ENCODE measurements at regions not wholly inside any gene's neighbourhood (a gene's known extent, or its start where the extent isn't known, plus 50 kb on each side); places are given as distances from the start of the nearest gene placed in this dataset.

GRCh38 chr6:2481307-2481706 is 235.9 kb upstream of the GMDS start:
- H3K27me3 ChIP-seq (ENCODE audit: insufficient read depth, low read length), result no peaks in the 10 kb centered on the region
- peaks cover 8% of the 10 kb centered on the region for H3K4me1 ChIP-seq (ENCODE audit: insufficient read depth, low read length)
- no peak overlapping the region for H3K4me3 ChIP-seq (ENCODE audit: low read length)
- no peaks in the 10 kb centered on the region for H3K9me3 ChIP-seq (ENCODE audit: low read depth, low read length)

GRCh38 chr6:2480267-2480966 is 235.0 kb upstream of the GMDS start:
- no peaks in the 10 kb centered on the region for H3K9me3 ChIP-seq (ENCODE audit: low read depth, low read length)
- no peaks in the 10 kb centered on the region for H3K27me3 ChIP-seq (ENCODE audit: insufficient read depth, low read length)
- H3K4me1 ChIP-seq (ENCODE audit: insufficient read depth, low read length), result peaks cover 8% of the 10 kb centered on the region
- no peak overlapping the region for H3K4me3 ChIP-seq (ENCODE audit: low read length)

GRCh38 chr6:2478200-2478599 is 232.8 kb upstream of the GMDS start:
- Histone ChIP-seq H3K27me3 (ENCODE audit: insufficient read depth, low read length) (no peaks in the 10 kb centered on the region), H3K4me3 (ENCODE audit: low read length) (no peak overlapping the region)

GRCh38 chr6:2477666-2478065 is 232.3 kb upstream of the GMDS start:
- H3K27me3 ChIP-seq (ENCODE audit: insufficient read depth, low read length), result no peaks in the 10 kb centered on the region
- H3K4me1 ChIP-seq (ENCODE audit: insufficient read depth, low read length), result peaks cover 8% of the 10 kb centered on the region
- no peaks in the 10 kb centered on the region for H3K9me3 ChIP-seq (ENCODE audit: low read depth, low read length)
- no peak overlapping the region for H3K4me3 ChIP-seq (ENCODE audit: low read length)

More at GRCh38 chr6:2478200-2478599, 232.8 kb upstream of the GMDS start:
- H3K4me1 ChIP-seq (ENCODE audit: insufficient read depth, low read length), result peaks cover 8% of the 10 kb centered on the region
- no peaks in the 10 kb centered on the region for H3K9me3 ChIP-seq (ENCODE audit: low read depth, low read length)

- H3K27me3 ChIP-seq (ENCODE audit: insufficient read depth, low read length), result no peaks in the 10 kb centered on the region
- no peak overlapping the region for H3K4me3 ChIP-seq (ENCODE audit: low read length)
These were observed 231.8 kb upstream of the GMDS start for GRCh38 chr6:2477250-2477649.

GRCh38 chr6:2476376-2476775 is 231.0 kb upstream of the GMDS start:
- Histone ChIP-seq H3K4me3 (ENCODE audit: low read length) (no peak overlapping the region), H3K4me1 (ENCODE audit: insufficient read depth, low read length) (peaks cover 8% of the 10 kb centered on the region), H3K9me3 (ENCODE audit: low read depth, low read length) (no peaks in the 10 kb centered on the region), H3K27me3 (ENCODE audit: insufficient read depth, low read length) (no peaks in the 10 kb centered on the region)

More at GRCh38 chr6:2477250-2477649, 231.8 kb upstream of the GMDS start:
- H3K4me1 ChIP-seq (ENCODE audit: insufficient read depth, low read length), result peaks cover 8% of the 10 kb centered on the region
- H3K9me3 ChIP-seq (ENCODE audit: low read depth, low read length), result no peaks in the 10 kb centered on the region

- Histone ChIP-seq H3K4me1 (ENCODE audit: insufficient read depth, low read length) (no peaks in the 10 kb centered on the region), H3K27me3 (ENCODE audit: insufficient read depth, low read length) (no peaks in the 10 kb centered on the region), H3K9me3 (ENCODE audit: low read depth, low read length) (no peaks in the 10 kb centered on the region), H3K4me3 (ENCODE audit: low read length) (no peak overlapping the region)
These were observed 226.1 kb upstream of the GMDS start for GRCh38 chr6:2471472-2471871.

- Histone ChIP-seq H3K4me1 (ENCODE audit: insufficient read depth, low read length) (no peaks in the 10 kb centered on the region), H3K4me3 (ENCODE audit: low read length) (no peak overlapping the region), H3K9me3 (ENCODE audit: low read depth, low read length) (no peaks in the 10 kb centered on the region), H3K27me3 (ENCODE audit: insufficient read depth, low read length) (no peaks in the 10 kb centered on the region)
These were observed 224.0 kb upstream of the GMDS start for GRCh38 chr6:2469428-2469827.

- Histone ChIP-seq H3K27me3 (ENCODE audit: insufficient read depth, low read length) (no peaks in the 10 kb centered on the region), H3K4me1 (ENCODE audit: insufficient read depth, low read length) (no peaks in the 10 kb centered on the region), H3K9me3 (ENCODE audit: low read depth, low read length) (no peaks in the 10 kb centered on the region), H3K4me3 (ENCODE audit: low read length) (no peak overlapping the region)
These were observed 223.2 kb upstream of the GMDS start for GRCh38 chr6:2468601-2468955.

GRCh38 chr6:2467929-2468600 is 222.7 kb upstream of the GMDS start:
- H3K4me1 ChIP-seq (ENCODE audit: insufficient read depth, low read length), result no peaks in the 10 kb centered on the region
- H3K9me3 ChIP-seq (ENCODE audit: low read depth, low read length), result no peaks in the 10 kb centered on the region
- no peaks in the 10 kb centered on the region for H3K27me3 ChIP-seq (ENCODE audit: insufficient read depth, low read length)
- no peak overlapping the region for H3K4me3 ChIP-seq (ENCODE audit: low read length)

GRCh38 chr6:2465336-2465735 is 219.9 kb upstream of the GMDS start:
- H3K4me1 ChIP-seq (ENCODE audit: insufficient read depth, low read length), result no peaks in the 10 kb centered on the region
- H3K4me3 ChIP-seq (ENCODE audit: low read length), result no peak overlapping the region
- no peaks in the 10 kb centered on the region for H3K9me3 ChIP-seq (ENCODE audit: low read depth, low read length)
- H3K27me3 ChIP-seq (ENCODE audit: insufficient read depth, low read length), result no peaks in the 10 kb centered on the region

GRCh38 chr6:2464641-2465040 is 219.2 kb upstream of the GMDS start:
- no peak overlapping the region for H3K4me3 ChIP-seq (ENCODE audit: low read length)
- H3K9me3 ChIP-seq (ENCODE audit: low read depth, low read length), result no peaks in the 10 kb centered on the region
- H3K27me3 ChIP-seq (ENCODE audit: insufficient read depth, low read length), result no peaks in the 10 kb centered on the region
- H3K4me1 ChIP-seq (ENCODE audit: insufficient read depth, low read length), result no peaks in the 10 kb centered on the region

GRCh38 chr6:2462831-2463230 is 217.4 kb upstream of the GMDS start:
- no peaks in the 10 kb centered on the region for H3K27me3 ChIP-seq (ENCODE audit: insufficient read depth, low read length)
- no peaks in the 10 kb centered on the region for H3K4me1 ChIP-seq (ENCODE audit: insufficient read depth, low read length)
- no peaks in the 10 kb centered on the region for H3K9me3 ChIP-seq (ENCODE audit: low read depth, low read length)
- H3K4me3 ChIP-seq (ENCODE audit: low read length), result no peak overlapping the region

GRCh38 chr6:2460216-2460745 is 214.9 kb upstream of the GMDS start:
- Histone ChIP-seq H3K4me1 (ENCODE audit: insufficient read depth, low read length) (no peaks in the 10 kb centered on the region), H3K4me3 (ENCODE audit: low read length) (no peak overlapping the region), H3K27me3 (ENCODE audit: insufficient read depth, low read length) (no peaks in the 10 kb centered on the region), H3K9me3 (ENCODE audit: low read depth, low read length) (no peaks in the 10 kb centered on the region)

- no peaks in the 10 kb centered on the region for H3K9me3 ChIP-seq (ENCODE audit: low read depth, low read length)
- no peak overlapping the region for H3K4me3 ChIP-seq (ENCODE audit: low read length)
- H3K27me3 ChIP-seq (ENCODE audit: insufficient read depth, low read length), result no peaks in the 10 kb centered on the region
- peaks cover under 1% of the 10 kb centered on the region for H3K4me1 ChIP-seq (ENCODE audit: insufficient read depth, low read length)
These were observed 208.8 kb upstream of the GMDS start for GRCh38 chr6:2454180-2454579.

- Histone ChIP-seq H3K4me1 (ENCODE audit: insufficient read depth, low read length) (peaks cover 4% of the 10 kb centered on the region), H3K4me3 (ENCODE audit: low read length) (no peak overlapping the region), H3K9me3 (ENCODE audit: low read depth, low read length) (no peaks in the 10 kb centered on the region), H3K27me3 (ENCODE audit: insufficient read depth, low read length) (no peaks in the 10 kb centered on the region)
These were observed 205.1 kb upstream of the GMDS start for GRCh38 chr6:2450546-2450945.
